HepG2 (cell line): ENCODE measurements at regions not wholly inside any gene's neighbourhood (a gene's known extent, or its start where the extent isn't known, plus 50 kb on each side); places are given as distances from the start of the nearest gene placed in this dataset.

Source experiments
- HINFP ChIP-seq: sonication (generic); formaldehyde crosslinking; IDR thresholded peaks from 2 replicates; pipeline ENCODE4 v1.4.0; 2020; ENCODE audit warnings: low read depth, mild to moderate bottlenecking, missing genetic modification reagents
- MED13 ChIP-seq: sonication (generic); formaldehyde crosslinking; IDR thresholded peaks from 2 replicates; pipeline ENCODE4 v1.5.0; 2020; ENCODE audit warnings: missing genetic modification reagents
- SRSF4 ChIP-seq: fragments of 200-400 bp; formaldehyde crosslinking; IDR thresholded peaks from one replicate; pipeline ENCODE4 v1.6.1; 2018; ENCODE audit warnings: mild to moderate bottlenecking, low read depth, low read length, moderate library complexity; ENCODE audit not compliant: poor library complexity, severe bottlenecking
- TOPORS ChIP-seq: sonication (generic); formaldehyde crosslinking; IDR thresholded peaks from 2 replicates; pipeline ENCODE4 v1.8.0; 2023; ENCODE audit warnings: mild to moderate bottlenecking, missing genetic modification reagents
- ZNF276 ChIP-seq: sonication (generic); formaldehyde crosslinking; IDR thresholded peaks from 2 replicates; pipeline ENCODE4 v1.4.0; 2020; ENCODE audit warnings: mild to moderate bottlenecking, low read depth, missing genetic modification reagents
- ZNF432 ChIP-seq: sonication (generic); formaldehyde crosslinking; IDR thresholded peaks from 2 replicates; pipeline ENCODE4 v1.5.0; 2020; ENCODE audit warnings: missing genetic modification reagents, mild to moderate bottlenecking, borderline replicate concordance
- ZSCAN5A ChIP-seq: sonication (generic); formaldehyde crosslinking; IDR thresholded peaks from 2 replicates; pipeline ENCODE4 v1.8.0; 2022; ENCODE audit warnings: mild to moderate bottlenecking, missing genetic modification reagents, borderline replicate concordance
- ZZZ3 ChIP-seq: sonication (generic); formaldehyde crosslinking; IDR thresholded peaks from 2 replicates; pipeline ENCODE4 v1.4.0; 2020; ENCODE audit warnings: missing genetic modification reagents, mild to moderate bottlenecking, borderline replicate concordance

GRCh38 chr14:45434221-45434620 is 181.2 kb upstream of the MIS18BP1 start (continued):
- TF ChIP-seq ZSCAN5A (CRISPR knock-in tag) (no peak), ZNF432 (CRISPR knock-in tag) (no peak), ZZZ3 (no peak), TOPORS (CRISPR knock-in tag) (no peak), SRSF4 (no peak), ZNF276 (CRISPR knock-in tag) (no peak), HINFP (CRISPR knock-in tag) (no peak), MED13 (CRISPR knock-in tag) (no peak)
